ENCODE measurements at regions not wholly inside any gene's neighbourhood (a gene's known extent, or its start where the extent isn't known, plus 50 kb on each side); places are given as distances from the start of the nearest gene placed in this dataset.
"Not testable (repeated sequence)": the region's sequence is repeated elsewhere in the genome, so short reads cannot be mapped to it uniquely, and the experiment has no call there.

- no peak for DNase-seq
Observed at GRCh38 chr4:111267786-111268185, 644.9 kb upstream of the PITX2 start.

GRCh38 chr4:111268769-111269414 lies 646.0 kb upstream of the PITX2 start:
- DNase-seq = no peak

GRCh38 chr4:111269439-111269838 lies 646.6 kb upstream of the PITX2 start:
- no peak for DNase-seq

GRCh38 chr4:111274060-111274459 lies 651.2 kb upstream of the PITX2 start:
- DNase-seq = no peak

GRCh38 chr4:111274486-111274885 lies 651.6 kb upstream of the PITX2 start:
- no peak for DNase-seq

GRCh38 chr4:111281219-111281618 lies 658.3 kb upstream of the PITX2 start:
- DNase-seq = no peak

- no peak for DNase-seq
Observed at GRCh38 chr4:111282035-111282434, 659.2 kb upstream of the PITX2 start.

GRCh38 chr4:111283066-111283677 lies 660.3 kb upstream of the PITX2 start:
- peak; percentile 15 for DNase-seq

GRCh38 chr4:111296466-111296865 lies 673.6 kb upstream of the PITX2 start:
- no peak for DNase-seq

GRCh38 chr4:111303806-111304205 lies 680.9 kb upstream of the PITX2 start:
- no peak for DNase-seq

GRCh38 chr4:111323496-111323895 lies 700.6 kb upstream of the PITX2 start:
- no peak for DNase-seq

- no peak for DNase-seq
Observed at GRCh38 chr4:111323916-111324315, 701.0 kb upstream of the PITX2 start.

GRCh38 chr4:111326450-111326849 lies 703.6 kb upstream of the PITX2 start:
- DNase-seq = no peak

- no peak for DNase-seq
Observed at GRCh38 chr4:111330786-111331185, 707.9 kb upstream of the PITX2 start.

GRCh38 chr4:111334361-111334760 lies 711.5 kb upstream of the PITX2 start:
- no peak for DNase-seq

- not testable (repeated sequence) for DNase-seq
Observed at GRCh38 chr4:111337186-111337876, 714.5 kb upstream of the PITX2 start.

GRCh38 chr4:111359602-111360001 lies 736.7 kb upstream of the PITX2 start:
- DNase-seq = no peak

- DNase-seq = no peak
Observed at GRCh38 chr4:111360906-111361305, 738.0 kb upstream of the PITX2 start.

- peak; percentile 16 for DNase-seq
Observed at GRCh38 chr4:111362941-111363361, 740.1 kb upstream of the PITX2 start.

- DNase-seq = not testable (repeated sequence)
Observed at GRCh38 chr4:111377880-111378279, 755.0 kb upstream of the PITX2 start.

GRCh38 chr4:111388561-111388960 lies 756.7 kb upstream of the FAM241A start:
- DNase-seq = no peak

- no peak for DNase-seq
Observed at GRCh38 chr4:111391829-111392228, 753.4 kb upstream of the FAM241A start.

- DNase-seq = no peak
Observed at GRCh38 chr4:111393781-111394180, 751.5 kb upstream of the FAM241A start.

Data from muscle of arm (tissue), 1 donor.